Fibroblast of upper back skin (primary cell): ENCODE measurements at regions not wholly inside any gene's neighbourhood (a gene's known extent, or its start where the extent isn't known, plus 50 kb on each side); places are given as distances from the start of the nearest gene placed in this dataset.
"Not testable (repeated sequence)": the region's sequence is repeated elsewhere in the genome, so short reads cannot be mapped to it uniquely, and the experiment has no call there.

Experiments used
- DNase-seq: peaks from one replicate; pipeline ENCODE4 v3.0.0-alpha.2; 2013

DNA sequence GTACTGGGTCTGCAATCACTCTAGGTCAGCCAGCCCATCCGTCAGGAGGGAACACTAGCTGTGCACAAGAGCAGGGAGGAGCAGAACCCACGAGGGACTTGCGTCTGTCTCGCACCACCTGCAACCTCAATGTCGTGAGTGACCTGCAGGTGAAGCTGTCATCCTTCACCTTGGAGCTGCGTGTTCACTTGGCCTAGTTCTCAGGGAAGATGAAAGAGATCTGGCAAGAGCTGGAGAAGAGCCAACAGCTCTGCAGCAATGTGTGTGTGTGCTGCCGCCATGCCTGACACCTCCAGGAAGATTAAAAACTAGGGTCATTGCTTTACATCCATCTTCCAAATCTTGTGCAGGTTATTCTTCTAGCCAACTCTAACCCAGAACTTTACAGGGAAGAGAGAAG, 117.6 kb upstream of the MRI1 start:
- DNase-seq = no peak

DNA sequence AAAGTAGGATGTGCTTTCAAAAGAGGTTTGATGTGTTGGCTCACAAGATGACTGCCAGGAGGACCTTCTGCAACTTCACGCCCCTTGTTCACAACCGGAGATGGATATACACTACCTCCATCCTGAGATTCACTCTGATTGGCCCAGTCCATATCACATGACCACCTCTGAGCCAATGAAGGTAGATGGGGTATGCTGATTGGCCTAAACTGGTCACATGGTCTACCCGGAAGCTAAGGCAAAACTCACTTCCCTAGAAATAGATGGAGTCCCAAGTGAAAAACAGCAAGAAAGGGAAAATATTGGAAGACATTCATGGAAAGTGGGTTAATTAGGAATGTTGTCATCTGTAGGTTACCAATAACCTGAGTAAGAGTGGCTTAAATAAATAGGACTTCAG, 119.7 kb upstream of the MRI1 start:
- no peak for DNase-seq

DNA sequence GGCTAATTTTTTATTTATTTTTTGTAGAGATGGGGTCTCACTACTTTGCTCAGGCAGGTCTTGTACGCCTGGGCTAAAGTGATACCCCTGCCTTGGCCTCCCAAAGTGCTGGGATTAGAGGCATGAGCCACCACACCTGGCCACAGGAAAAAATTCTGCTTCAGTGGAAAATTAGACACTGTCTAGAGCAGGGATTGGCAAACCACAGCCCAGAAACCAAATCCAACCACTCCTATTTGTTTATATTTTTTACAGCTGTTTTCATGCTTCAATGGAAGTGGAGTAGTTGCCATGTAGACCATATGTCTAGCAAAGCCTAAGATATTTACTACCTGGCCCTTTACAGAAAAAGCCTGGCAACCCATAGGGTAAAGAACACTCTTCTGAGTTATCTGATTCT, 123.7 kb upstream of the MRI1 start:
- no peak for DNase-seq

DNA sequence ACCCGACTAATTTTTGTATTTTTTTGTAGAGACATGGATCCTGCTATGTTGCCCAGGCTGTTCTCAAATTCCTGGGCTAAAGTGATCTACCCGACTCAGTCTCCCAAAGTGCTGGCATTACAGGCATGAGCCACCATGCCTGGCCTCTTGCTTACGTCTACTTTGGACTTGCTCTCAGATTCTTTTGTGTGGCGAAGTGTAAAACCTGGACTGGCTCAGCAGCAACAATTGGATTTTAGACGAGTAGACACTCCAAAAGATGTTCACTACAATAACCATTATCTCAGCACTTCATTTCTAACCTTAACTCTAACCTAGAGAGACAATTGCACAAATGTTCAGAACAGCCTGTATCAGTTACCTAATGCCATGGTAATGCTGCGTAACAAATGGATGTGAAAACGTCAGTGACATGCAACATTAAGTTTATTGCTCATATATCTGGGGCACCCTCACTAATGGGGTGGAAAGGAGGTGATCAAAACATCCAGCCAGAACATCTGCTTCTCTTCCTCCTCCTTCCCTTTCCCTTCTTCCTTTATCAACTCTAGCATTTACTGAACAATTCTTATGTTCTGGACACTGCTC, 124.9 kb upstream of the MRI1 start:
- no peak for DNase-seq

DNA sequence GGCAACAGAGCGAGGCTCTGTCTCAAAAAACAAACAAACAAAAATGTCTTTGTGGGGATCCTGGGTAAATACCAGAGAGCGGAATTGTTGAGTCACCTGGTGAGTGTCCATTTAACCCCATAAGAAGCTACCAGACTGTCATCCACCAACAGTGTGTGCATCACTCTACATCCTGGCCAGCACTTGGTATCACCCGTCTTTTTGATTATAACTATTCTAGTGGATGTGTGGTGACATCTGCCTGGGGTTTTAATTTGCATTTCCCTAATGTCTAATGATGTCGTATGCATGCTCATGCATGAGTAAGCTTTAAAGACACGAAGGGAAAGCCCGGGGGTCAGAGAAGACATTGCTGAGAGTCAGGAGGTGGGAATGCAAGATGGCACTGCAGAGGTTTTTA, 126.7 kb upstream of the MRI1 start:
- peak; percentile 13 for DNase-seq

DNA sequence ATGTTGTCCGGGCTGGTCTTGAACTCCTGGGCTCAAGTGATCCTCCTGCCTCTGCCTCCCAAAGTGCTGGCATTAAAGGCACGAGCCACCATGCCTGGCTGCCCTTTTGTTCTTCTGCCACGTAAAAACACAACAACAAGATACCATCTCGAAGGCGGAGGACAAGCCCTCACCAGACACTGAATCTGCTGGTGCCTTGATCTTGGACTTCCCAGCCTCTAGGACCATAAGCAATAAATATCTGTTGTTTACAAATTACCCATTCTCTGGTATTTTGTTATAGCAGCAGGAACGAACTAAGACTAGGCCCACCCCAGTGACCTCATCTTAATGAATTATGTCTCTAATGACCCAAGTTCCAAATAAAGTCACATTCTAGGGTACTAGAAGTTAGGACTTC, 128.4 kb upstream of the CACNA1A start:
- DNase-seq = no peak

DNA sequence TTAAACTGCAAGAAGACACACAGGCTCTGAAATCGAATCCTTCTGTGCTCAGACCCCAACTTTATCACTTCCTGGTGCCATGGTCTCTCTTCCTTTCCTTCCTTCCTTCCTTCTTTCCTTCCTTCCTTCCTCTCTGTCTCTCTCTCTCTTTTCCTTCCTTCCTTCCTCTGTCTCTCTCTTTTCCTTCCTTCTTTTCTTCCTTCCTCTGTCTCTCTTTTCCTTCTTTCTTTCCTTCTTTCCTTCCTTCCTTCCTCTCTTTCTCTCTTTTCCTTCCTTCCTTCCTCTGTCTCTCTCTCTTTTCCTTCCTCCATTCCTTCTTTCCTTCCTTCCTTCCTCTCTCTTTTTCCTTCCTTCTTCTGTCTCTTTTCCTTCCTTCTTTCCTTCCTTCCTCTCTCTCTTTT, 127.2 kb upstream of the CACNA1A start:
- no peak for DNase-seq

DNA sequence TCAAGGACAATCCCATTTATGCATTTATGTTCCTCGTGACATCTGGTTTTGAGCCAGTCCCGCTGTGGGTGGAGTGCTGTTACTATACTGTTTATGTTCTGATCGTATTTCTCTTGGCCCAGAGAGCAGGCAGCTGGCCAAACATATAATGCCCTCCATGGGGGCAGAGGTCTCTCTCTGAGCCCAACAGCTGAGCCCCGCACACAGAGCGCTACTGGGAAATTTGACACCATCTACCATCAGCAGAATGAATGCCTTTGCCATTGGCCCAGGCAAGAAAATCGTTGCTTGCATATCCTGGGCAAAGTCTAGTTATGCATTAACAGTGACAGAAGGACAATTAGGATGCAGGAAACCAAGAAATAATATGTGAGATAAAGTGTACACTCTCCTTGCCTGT, 126.8 kb upstream of the CACNA1A start:
- peak; percentile 39 for DNase-seq

DNA sequence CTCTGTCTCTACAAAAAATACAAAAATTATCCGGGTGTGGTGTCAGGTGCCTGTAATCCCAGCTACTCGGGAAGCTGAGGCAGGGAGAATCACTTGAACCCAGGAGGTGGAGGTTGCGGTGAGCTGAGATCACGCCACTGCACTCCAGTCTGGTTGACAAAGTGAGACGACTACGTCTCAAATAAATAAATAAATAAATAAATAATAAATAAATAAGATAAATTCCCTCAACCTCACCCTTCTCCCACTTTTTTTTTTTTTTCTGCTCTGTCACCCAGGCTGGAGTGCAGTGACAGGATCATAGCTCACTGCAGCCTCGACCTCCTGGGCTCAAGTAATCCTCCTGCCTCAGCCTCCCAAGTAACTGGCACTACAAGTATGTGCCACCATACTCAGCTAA, 125.9 kb upstream of the CACNA1A start:
- not testable (repeated sequence) for DNase-seq

DNA sequence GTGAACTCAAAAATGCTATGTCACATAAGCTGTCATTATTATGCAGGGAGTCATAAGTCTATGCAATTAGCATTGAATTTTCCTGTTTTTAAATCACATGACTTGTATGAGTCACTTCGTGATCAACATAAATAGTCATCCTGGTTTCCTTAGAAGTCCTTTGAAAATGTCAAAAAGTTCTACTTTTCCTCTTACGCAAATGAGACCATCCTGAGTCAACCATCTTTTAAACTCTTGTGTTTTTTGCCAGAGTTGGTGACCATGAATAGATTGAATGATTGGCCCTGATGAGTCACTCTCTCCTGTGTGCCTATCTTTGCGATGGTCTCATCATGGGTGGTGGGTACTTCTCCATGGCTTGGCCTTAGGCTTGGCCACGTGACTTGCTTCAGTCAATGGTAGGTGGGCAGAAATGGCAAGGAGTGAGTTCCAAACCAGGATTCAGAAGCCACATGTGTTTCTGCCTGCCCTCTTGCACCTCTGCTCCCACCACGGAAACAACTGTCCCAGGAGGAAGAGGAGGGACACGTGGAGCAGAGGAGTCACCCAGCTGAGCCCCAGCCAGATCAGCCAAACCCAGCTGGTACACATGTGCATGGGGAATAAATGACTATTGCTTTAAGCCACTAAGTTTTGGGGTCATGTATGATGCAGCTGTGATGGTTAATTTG, 123.5 kb upstream of the CACNA1A start:
- peak; percentile 39 for DNase-seq

DNA sequence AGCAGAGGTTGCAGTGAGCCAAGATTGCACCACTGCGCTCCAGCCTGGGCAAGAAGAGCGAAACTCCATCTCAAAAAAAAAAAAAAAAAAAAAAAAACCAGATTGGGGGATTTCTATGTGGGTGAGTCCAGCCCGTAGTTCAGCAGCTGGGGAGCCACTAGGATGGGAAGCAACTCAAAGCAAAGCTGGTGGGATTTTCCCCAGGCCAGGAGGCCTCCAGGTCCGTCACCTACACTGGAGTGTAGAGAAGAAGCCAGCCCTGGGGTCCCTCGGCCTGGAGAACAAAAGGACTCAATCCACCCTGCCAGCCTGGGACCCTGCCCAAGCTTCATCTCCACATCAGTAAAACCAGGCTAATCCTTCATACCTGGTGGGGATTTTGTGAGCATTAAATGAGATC, 121.3 kb upstream of the CACNA1A start:
- DNase-seq = no peak

DNA sequence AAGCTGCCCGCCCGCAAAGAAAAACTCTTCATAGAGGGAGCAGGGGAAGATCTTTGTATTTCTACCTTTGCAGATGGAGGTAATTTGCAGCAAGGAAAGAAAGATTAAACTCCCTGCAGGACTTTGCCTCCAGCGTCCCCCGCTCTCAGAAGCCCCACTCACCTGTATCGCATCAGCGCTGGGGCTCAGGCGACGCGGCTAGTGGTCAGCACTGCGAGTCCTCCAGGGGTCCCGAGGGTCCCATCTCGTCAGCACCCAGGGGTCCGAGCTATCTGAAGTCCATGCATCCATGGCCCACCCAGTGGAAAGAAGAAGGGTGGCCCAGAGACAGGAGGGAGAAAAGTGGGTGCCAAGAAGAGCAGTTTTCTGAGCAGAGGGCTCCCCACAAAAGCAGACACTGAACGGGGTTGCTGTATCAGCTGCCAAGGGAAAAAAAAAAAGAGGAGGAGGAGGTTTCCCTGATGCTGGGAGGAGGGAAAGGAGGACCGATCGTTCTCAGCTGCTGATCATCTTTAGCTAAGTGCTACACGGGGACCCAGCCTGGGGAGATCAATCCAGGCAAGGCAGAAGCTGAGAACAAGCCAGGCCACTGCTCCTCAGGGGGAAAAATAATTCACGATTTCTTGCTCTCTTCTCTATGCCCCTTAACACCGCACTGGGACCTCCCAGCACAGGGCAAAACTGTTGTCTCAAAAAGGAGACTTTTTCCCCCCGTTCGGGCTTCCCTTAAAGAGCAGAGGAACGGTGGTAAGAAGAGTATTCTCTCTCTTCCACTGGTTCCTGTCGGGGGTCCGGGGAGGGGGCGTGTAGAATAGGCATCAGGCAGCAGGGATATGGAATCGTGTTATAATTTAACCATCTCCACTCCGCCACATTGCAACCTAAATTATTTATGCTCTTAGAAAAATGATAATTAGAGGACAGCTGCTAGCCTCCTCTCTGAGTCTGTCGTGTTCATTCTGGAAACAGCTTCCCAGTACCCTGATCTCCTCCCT, 117.7 kb upstream of the CACNA1A start:
- no peak for DNase-seq

DNA sequence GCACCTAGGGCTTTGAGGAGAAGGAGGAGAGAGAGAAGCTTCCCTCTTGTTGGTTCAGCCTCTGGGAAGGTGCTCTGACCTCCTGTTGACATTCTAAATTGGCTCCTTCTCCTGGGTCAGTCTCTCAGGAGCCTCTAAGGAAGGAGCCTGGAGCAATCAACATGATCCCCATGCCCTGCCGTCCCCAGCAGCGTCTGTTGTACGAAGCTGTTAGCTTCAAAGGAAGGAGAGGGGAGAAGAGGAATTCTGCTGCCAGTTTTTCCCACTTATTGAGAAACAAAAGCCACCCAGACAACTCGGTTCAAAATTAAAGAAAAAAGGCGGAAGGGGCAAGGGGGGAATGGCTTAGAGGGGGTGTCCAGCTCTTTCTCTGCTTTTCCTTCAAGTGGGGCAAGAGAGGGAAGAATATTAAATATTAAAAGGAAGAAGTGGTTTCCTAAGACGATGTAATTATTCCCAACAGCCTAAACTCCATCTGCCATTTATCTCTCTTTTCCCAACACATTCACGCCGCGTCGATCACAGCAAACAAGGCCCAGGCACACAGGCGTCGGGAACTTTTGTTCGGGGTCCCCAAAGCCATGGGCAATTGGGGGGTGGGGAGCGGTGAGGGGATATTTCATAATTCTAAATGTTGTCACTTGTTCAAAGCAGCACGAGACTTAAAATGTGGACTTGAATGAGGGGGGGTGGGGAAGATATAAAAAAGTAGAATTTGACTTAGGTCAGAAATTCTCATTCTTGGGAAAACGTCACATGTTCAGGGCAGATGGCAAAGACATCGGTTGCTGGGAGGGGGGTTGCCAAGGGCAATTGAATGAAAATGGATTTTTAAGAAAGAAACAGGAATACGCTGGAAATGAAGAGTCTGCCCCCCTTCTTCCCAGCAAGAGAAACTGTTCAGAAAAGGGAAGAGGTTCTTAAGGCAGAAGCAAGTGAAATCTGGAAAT, 116.8 kb upstream of the CACNA1A start:
- DNase-seq = no peak

DNA sequence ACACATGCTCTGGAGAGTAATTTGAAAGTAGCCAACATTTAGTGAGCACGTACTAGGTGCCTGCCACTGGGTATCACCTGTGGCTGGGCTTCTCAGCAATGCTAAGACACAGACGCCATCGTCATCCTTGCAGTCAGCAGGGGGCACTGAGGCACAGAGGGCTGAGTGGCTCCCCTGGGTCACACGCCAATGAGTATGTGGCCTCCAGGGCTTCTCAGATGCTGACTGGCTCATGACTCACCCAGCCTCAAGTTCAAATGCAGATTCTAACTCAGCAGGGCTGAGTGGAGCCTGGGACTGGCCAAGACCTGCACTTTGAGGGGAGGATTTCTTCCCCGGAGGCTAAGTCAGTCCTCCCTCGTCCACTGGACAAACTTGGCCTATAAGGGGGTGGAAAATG, 115.1 kb upstream of the CACNA1A start:
- DNase-seq = peak; percentile 87

DNA sequence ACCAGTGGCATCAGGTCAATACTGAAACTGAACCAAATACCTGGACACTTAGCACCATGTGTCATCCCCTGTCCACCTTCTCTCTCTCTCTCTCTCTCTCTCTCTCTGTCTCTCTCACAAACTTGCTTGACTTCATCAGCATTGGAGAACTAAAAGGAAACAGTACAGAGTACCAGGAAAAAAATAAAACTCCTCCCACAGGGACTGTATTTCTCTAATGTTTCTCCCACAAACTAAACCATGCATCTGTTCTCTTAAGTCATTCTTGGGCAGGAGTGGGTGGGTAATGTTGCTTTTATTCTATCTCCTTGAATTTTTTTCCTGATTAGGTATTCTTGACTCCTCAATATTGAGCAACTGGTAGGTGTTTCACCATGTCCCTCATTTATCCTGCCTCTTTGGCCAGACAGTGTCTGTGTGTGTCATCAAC, 112.9 kb upstream of the CACNA1A start:
- DNase-seq = peak; percentile 69

DNA sequence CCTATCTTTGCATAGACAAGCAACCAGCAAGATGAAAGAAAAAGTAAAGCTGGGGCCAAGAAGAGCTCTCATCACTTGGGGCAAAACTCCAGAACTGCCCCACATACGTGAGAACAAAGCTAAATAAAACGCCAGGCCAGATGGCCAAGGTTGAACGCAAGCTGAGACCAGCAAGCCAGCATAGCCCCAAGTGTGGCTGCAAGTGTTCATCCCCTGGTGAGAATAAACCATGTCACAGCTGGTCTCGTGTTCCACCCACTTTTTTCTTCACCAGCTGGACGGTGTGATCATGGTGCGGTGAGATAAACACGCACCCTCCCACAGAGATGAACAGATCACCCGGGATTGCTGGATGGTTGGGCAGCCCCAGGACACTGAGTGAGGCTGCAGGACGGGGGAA, 109.6 kb upstream of the CACNA1A start:
- no peak for DNase-seq

DNA sequence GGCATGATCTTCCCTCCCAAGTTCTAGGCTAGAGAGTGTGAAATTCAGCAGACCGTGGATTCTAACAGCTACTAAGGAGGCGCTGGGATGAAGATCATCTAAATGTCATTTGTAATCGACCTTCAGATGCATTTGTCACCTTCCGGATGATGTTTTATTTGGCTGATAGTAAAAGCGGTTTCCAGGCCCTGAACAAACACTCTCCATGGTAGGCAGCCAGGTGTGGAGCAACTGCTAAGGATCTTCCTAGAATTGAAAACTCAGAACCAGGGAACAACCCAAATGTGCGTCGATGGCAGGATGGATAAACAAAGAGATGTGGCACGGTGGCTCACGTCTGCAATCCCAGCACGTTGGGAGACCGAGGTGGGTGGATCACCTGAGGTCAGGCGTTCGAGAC, 107.2 kb upstream of the CACNA1A start:
- DNase-seq = no peak

DNA sequence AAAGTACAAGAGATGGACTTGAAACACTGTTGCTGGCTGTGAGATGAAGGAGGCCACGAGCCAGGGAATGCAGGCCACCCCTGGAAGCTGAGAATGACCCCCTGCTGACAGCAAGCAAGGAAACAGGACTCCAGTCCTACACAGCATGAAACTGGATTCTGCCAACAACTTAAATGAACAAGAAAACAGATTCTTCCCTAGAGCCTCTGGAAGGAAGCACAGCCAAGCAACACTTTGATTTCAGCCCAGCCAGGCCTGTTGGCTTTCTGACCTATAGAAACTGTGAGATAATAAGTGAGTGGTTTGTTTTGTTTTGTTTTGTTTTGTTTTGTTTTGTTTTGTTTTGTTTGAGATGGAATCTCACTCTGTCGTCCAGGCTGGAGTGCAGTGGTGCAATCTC, 105.3 kb upstream of the CACNA1A start:
- DNase-seq = no peak

DNA sequence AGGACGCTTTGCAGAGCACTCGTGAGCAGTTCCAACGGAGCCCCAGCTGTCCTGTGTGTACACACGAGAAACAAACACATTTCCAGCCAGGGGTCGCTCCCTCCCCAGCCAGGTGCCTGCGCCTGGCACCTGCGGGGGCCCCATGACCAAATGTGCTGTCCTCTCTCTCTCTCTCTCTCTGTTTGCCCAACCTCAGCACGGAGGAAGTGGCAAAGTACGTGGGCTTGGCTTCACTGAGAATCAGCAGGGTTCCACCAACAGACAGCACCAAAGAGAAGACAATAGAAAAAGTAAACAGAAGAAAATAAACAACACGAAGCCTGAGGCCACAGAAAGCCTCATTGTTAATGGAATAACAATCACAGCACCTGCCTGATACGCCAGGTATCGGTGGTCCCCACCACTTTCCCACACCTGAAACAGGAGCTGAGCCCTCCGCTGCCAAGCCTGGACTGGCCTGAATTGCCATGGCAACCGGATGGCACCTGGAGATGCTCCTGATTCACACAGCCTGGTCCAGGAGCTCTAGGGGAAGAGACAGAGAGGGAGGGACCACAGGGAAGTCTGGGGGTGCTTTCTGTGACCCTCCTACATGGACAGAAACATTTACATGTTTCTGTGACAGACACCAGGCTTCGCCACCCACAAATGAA, 103.9 kb upstream of the CACNA1A start:
- DNase-seq = no peak

DNA sequence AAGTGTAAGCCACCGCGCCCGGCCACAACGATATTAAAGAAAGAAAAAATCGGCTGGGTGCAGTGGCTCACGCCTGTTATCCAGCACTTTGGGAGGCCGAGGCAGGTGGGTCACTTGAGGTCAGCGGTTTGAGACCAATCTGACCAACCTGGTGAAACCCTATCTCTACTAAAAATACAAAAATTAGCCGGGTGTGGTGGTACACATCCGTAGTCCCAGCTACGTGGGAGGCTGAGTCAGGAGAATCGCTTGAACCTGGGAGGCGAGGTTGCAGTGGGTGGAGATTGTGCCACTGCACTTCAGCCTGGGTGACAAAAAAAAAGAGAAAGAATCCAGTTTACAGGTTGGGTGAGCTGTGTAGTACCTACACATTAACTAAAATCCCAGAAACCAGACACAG, 99.9 kb upstream of the CACNA1A start:
- DNase-seq = no peak

DNA sequence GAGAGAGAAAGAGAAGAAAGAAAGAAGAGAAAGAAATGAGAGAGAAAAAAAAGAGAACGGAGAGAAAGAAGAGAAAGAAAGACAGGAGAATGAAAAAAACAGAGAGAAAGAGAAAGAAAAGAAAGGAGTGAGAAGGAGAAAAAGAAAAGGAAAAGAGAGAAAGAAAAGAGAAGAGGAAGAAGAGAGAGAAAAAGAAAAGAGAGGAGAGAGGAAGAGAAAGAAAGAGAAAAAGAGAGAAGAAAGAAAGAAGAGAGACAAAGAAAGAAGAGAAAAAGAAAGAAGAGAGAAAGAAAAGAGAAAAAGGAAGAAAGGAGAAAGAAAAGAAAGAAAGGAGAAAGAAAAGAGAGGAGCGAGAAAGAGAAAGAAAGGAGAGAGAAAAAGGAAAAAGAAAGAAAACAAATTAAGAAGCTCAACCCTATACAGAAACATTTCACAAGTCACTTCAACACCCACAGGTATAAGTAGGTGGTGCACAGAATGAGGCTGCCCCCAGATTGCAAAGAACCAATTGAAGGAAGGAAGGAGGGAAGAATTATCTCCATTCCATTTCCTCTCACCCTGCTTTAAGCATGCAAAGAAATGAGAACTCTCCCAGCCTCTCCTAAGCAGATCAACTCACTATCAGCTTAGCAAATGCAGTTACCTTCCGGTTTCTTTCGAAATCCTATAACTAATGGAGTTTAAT, 98.8 kb upstream of the CACNA1A start:
- DNase-seq = no peak

DNA sequence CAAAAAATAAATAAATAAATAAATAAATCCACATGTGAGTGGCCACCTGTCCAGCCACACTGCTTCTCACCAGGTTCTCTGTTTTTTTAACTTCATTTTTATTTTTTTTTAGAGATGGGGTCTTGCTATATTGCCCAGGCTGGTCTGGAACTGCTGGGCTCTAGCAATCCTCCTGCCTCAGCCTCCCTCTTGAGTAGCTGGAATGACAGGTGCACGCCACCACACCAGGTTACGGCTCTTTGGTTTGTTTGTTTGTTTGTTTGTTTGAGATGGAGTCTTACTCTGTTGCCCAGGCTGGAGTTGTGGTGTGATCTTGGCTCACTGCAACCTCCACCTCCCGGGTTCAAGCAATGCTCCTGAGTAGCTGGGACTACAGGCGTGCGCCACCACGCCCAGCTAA, 94.5 kb upstream of the CACNA1A start:
- no peak for DNase-seq
